ENCODE measurements at regions not wholly inside any gene's neighbourhood (a gene's known extent, or its start where the extent isn't known, plus 50 kb on each side); places are given as distances from the start of the nearest gene placed in this dataset.
A peak's percentile ranks its signal among the peaks of the same experiment; 100 is the strongest.
"Not testable (repeated sequence)": the region's sequence is repeated elsewhere in the genome, so short reads cannot be mapped to it uniquely, and the experiment has no call there.

DNA sequence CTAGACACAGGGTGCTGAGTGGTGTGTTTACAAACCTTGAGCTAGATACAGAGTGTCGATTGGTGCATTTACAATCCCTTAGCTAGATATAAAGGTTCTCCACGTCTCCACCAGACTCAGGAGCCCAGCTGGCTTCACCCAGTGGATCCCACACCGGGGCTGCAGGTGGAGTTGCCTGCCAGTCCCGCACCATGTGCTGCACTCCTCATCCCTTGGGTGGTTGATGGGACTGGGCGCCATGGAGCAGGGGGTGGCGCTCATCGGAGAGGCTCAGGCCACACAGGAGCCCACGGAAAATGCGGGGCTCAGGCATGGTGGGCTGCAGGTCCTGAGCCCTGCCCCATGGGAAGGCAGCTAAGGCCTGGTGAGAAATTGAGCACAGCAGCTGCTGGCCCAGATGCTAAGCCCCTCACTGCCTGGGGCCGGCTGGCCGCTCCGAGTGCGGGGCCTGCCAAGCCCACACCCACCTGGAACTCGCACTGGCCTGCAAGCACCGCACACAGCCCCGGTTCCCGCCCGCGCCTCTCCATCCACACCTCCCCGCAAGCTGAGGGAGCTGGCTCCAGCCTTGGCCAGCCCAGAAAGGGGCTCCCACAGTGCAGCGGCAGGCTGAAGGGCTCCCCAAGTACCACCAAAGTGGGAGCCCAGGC lies 418.4 kb downstream of the KIF20B start:
- DNase-seq (ENCODE audit: low spot score) = not testable (repeated sequence)

DNA sequence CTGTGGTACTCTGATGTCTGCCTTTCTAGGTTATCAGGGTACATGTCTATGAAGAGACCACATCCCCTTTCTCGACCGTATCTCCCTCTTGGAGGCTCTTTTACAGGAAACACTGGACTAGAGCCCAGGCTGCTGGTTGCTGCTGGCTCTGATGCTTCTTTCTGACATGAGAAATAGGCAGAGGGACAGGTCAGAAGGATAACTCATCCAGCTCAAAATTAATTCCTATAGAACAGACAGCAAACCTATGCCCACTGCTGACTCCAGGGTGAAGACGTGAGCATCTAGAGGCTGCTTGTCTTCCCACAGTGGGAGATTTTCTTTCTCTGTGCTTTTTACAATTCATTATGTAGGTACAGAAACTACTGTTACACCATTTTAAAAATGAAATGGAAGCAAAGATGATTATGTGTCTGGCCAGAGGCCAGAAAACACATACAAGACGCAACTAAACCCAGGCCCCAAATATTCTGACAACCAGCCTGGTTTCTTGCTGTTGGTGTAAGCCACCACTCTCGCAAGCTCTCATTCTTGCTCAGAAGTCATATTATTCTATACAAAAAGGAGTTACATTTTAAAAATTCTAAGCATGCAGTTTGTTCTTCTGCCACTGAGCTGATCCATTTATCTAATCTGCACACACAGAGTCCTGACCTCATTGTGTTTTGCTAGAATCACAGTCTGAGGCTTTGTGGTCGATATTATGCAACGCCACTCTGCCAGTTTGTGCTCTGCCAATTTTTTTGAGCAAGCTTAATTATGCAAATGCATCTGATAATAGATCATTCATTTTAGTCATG lies 424.3 kb downstream of the KIF20B start:
- DNase-seq (ENCODE audit: low spot score) = no peak

DNA sequence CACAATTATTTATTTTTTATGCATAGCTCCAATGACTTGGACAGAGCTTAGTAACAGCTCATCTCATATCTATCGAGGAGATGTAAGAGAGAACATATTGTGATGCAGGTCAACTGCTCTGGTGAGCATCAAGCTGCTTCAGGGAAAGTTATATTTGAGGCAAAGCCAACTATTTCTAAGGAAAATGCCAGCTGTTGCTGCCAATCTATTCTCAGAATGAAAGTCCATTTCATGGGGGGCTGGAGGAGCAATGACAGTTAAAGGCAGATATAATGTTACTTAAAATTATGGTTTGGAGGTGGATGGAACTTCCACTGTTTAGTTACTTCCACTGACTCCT lies 424.8 kb downstream of the KIF20B start:
- DNase-seq (ENCODE audit: low spot score) = no peak

DNA sequence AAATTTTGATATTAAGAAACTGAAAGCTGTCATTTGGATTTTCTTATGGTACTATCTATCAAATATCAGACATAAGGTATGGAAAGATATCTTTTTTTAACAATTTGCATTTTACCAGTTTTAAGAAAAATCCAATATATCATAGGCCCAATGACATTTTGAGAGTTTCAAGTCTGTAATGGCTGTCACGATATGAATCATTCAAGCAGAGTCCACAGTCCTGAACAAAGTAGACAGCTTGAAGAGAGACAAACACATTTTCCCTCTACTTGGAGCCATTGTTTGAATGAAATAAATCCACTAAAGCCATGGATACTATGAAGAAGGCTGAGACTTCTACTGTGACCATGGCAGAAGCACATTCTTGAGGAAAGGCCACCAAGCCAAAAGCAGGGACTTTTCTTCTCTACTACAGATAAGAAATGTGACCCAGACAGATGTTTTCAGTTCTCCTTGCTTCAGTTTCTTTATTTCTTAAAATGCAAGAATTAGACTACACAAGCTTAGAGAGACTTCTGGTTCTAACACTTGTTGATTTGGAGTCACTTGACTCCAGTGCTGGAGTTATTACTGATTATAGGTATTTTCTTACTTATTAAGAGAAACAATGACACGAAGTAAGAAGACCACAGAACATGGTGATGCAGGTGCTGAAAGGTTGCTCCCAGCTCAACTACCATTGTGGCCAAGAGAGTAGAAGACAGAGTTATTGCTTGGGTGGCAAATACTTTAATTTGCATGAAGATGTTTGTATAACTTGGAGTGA lies 429.1 kb downstream of the KIF20B start:
- no peak for DNase-seq (ENCODE audit: low spot score)

DNA sequence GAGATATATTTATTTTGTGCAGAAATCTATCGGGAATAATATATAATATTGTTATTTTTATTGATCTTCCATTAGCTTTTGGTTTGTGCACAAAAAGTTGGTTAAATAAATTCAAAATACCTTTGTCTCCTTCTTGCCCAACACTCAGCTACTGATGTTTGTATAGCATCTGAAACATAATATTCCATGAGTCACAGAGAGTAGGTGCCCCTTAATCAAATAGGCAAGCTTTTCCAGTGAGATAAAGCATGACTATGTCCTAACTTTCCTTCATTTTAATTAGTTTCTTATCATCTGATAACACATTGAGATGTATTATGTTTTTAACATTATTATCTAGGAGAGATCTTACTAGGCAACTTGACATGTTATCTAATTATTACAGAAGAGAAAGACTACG lies 432.2 kb downstream of the KIF20B start:
- DNase-seq (ENCODE audit: low spot score) = no peak

DNA sequence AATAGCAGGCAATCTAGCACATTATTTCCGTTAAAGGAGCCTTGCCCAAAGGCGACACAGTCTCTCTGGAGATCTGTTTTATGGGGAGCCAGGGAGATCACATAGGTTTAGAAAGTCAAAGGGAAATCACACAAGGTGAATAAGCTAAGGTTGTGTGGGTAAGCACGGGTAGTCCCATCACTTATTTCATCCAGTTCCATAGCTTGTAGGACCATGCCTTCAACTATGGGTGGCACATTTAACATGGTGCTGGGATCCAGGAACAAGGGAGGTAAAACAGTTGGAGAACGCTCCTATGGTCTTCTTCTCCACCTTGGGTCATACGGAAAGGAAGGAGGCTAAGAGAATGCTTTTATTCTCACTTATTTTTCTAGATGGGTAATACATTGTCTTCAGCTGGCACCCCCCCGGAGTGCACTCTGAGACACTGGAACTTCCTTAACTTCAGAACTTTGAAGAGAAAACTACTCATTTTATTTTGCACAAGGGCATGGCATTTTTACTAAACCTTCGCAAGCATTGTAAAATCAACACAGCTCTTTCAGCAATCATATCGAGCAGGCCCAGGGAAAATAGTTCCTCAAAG lies 435.4 kb downstream of the KIF20B start:
- DNase-seq (ENCODE audit: low spot score) = no peak

DNA sequence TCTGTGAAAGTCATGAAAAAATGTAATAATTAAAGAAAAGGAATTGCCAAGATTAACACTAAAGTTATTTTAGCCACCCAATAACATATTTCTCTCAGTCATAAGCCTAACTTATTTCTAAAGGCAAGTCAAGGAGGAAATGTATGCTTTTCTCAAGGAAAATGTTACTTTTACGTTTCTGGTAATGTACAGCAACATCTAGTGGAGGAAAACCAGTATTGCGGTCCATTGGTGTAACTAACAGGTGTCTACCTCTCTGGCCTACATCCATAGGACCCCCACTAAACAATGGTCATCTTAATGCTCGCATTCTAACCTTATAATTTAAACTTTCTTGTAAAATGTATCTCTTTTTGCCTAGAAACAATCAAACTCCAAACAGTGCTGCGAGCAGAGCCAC lies 437.5 kb downstream of the KIF20B start:
- no peak for DNase-seq (ENCODE audit: low spot score)

DNA sequence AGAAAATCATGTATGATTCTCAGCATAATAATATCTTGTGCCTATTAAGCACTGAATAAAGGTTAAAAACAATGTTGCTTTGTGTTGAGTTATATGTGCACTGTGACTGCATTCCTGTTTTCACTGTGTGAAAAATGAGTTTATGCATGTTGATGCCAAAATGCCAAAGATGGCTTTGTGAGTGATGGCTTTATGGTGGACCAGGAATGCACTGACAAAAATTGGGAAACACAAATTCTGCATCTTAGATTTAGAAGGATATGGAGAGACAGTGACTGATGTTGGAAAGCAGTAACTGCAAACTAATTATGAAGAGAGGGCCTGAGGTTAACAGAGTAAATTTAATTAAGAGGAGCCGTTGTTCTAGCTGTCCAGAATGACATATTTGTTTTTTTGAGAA lies 440.4 kb downstream of the KIF20B start:
- DNase-seq (ENCODE audit: low spot score) = no peak

DNA sequence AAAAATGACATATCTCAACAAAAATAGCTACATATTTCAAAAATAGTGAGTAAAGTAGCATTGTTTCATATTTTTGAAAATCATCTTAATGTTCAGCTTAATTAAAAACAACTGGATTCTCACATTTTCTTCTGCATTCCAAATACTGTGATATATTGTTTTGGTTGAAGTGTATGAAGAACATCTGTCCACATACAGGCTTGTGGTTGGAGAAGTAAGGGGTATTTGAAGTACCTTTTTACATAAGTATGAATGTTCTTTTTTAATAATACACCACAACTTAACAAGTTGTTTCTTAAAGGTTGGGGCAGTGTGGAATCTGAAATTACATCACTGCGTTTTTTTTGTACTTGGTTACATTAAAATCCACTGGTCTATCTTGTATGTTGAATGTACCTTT lies 442.5 kb downstream of the KIF20B start:
- DNase-seq (ENCODE audit: low spot score) = no peak

DNA sequence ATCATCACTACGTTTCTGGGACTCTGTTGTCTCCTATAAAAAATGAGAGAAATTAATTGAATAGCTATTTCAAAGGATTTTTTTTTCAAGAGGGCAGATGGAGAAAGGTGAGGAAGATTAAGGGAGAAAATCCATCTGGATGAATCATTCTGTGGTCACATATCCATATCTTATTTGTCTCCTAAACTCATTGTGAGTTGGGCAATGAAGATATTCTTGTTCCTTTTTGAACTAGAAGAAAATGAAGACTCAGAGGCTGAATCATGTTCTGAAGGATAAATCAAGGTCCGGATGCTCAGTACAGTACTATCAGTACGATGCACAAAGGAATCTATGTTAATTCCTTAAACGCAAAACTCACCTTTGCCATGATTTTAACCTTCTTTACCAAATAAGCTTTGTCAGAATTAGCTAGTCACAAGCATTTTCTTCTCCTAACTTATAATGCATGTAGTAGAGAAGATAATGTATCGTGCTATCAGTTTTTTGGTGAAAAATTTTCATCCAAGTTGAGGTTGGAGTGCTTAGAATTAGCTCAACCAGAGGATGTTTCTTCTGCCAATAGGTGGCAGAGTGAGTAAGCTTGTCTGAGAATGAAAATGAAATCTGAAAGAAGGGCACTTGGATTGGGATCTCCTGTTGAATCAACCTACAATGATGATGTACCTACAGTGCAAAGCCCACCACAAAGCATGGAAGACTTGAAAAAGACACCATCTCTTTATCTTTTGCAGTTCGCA lies 446.9 kb downstream of the KIF20B start:
- DNase-seq (ENCODE audit: low spot score) = no peak

DNA sequence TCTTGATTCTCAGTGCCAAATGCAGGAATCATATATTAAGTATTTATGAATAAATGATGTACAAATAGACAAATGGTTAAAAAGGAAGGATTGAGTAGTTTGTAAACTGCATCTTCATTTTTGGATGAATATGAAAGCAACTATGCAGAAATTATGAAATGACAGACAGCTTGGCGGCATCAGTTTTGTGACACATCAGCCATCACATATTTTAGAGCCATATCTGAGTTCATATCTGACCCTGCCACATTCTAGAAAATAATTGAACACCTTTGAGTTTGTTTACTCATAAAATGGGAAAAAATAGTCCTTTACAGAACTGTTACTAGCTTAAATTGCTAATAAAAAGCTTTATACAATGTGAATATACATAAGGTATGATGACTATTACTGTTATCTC lies 448.2 kb downstream of the KIF20B start:
- no peak for DNase-seq (ENCODE audit: low spot score)

DNA sequence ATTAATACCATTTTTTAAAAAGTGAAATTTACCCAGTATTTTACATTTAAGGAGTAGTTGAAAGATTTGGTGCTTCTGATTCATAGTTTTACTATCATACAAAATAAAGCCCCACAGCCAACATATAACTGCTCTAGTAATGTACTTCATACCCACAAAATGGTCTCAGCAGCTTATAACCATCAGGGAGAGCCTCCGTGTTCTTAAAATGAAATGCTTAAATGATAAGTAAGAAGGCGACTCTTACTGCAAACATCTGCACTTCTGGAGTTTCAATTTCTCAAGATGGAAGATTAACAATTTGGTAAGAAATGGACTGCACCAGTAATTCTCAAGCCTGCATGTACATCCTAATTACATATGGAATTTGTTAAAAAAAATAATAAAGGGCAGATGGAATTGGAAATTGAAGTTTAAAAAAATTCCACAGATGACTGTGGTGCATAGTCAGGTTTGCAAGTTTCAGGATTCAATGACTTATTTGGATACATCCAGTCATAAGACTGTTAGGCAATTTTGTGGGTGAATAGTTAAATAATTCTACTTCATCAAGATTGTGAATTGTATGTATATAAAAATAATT lies 461.0 kb downstream of the KIF20B start:
- DNase-seq (ENCODE audit: low spot score) = no peak

DNA sequence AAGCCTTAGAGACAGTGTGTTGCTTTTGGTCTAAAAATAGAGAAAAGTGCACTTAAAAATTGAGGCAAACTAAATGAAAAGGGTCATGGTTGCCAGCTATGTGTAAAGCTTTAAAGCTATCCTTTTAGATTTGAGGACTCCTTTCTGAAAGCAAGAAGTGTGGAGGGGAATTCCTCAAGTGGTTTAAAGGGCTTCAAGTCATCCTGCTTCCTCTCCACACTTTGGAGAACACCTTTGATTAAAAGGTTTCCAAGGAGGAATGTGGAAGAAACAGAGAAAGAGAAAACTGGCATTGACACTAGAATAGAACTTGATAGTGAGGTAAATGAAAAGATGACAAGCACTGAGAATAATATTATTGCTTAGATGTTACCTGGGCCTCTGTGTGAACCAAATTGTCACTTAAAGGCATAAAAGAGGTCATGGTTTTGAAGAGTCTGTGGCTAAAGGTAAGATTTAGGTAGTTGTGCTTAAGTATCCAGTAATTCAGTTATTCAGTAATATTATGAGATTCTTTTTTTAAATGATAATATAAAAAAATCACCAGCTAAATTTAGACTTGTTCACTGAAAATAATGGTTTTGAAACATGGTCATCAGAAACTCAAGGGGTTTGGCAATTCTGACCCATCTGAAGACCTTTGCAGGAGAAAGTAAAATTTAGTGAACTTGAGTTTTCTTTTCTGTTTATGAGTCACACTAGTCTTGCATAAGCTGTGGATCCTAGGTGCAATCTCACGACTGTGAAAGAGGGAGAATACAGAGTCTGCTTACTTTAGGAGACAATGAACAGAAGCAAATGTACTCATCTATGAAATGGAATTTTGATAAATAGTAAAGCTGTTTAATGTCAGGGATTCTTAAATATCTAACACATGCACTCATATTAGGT lies 466.0 kb downstream of the KIF20B start:
- no peak for DNase-seq (ENCODE audit: low spot score)

DNA sequence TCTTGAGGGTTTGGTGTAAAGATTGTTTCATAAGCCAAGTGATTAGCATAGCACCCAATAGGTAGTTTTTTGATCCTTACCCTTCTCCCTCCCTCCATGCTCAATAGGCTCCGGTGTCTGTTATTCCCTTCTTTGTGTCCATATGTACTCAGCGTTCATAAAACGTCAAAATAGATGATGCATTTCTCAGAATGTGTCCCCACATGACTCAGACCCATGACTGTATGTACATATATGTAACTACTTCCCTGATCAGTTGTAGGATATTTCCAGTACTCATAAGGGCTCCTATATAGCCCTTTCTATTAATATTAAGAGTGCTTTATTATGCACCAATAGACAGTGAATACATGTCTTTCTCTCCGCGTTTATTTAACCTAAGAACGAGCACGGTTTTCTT lies 466.9 kb downstream of the KIF20B start:
- no peak for DNase-seq (ENCODE audit: low spot score)

DNA sequence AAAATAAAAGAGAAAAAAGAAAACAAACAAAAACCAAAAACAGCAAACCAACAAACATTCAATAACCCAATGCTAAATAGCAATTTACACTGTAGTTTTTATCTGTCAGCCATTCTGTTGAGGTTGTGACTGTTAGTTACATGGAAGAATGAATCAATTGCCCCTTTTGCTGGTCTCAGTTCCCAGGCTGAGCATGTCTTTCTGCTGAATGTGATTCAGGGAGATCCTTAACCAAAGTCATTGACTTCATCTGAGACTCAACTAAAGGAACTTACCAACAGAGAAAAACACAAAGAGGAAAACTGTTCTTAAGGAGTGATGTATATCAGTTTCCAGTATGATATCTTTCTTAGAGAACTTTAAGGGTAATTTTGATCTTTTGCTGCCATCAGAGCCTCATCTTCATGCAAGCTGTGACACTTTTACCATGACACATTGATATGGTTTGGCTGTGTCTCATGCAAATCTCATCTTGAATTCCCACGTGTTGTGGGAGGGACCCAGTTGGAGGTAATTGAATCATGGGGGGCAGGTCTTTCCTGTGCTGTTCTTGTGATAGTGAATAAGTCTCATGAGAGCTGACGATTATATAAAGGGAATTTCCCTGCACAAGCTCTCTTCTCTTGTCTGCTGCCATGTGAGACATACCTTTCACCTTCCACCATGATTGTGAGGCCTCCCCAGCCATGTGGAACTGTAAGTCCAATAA lies 469.8 kb downstream of the KIF20B start:
- DNase-seq (ENCODE audit: low spot score) = no peak

DNA sequence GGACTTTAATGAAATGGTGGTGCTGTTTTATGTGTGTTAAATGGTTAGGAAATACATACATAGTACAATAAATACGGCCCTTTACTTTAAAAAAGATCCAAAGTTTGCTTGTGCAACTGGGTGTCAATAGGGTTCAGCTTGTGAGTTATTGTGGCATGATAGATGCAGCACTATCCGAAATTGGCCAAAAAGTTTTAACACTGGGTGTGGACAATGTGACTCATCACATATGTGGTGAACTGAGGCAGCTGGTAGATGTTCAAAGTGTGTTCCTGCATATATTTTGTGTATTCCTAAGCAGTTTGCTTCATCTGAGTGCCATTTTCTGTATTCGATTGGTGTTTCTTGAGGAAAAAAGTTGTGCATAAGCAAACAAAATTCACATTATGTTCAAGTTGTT lies 473.1 kb downstream of the KIF20B start:
- DNase-seq (ENCODE audit: low spot score) = no peak

DNA sequence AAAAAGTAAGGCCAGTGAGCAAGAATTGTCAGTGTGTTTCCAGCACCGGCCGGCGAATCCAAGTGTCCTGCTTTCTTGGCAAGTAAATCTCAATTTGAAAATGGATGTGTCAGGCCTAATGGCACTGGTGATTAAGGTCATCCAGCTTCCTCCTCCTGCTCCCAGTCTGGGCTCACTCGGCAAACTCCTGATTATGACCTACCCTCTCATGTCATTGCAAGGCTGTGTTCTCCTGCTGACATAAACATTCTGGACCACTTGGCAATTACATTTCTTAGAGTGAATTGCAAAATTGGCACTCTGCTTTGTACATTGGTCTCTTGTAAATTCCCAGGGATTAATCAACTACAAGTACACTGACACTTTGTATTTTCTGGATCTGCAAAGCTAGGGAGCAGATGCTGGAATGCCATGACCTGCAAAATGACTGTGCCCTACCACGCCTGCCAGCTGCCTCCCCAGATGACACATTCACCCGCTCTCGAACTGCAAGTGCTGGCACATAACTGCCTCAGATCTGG lies 473.8 kb downstream of the KIF20B start:
- no peak for DNase-seq (ENCODE audit: low spot score)

DNA sequence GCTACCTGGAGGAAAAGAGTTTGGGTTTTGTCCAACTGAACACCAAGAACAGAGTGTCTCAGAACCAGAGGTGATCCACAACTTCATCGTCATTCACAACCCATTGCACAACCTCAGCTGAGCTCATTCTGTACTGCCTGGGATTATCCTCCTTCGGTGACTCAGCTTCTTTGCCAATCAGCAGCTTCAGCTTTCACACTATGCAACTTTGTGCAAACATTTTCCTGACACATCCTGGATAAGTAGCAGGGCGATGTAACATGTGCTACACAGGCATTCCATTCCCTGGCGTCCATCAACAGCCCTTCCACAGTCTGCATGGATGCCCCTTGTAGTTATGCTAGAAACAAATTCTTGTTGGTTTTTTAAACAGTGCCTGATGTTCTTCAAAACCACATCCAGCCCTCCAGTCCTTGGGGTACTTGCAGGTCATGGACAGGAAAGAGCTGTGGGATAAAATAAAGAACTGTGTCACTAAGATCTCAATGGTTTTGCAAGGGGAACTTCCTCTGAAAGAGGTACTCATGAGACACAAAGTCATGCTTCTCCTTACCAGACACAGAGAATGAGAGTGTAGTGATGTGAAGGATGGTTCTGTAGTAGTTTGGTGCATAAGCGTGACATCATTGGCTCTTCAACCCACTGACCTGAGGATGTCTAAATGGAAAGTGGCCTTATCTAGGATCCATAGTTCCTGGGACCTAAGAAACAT lies 478.5 kb downstream of the KIF20B start:
- peak; percentile 2 for DNase-seq (ENCODE audit: low spot score)

Data from AG08395 (cell line).